B cell (primary cell): ENCODE measurements at regions not wholly inside any gene's neighbourhood (a gene's known extent, or its start where the extent isn't known, plus 50 kb on each side); places are given as distances from the start of the nearest gene placed in this dataset.

Experiments
- ATAC-seq: fragments of 200-7000 bp; cut with Tn5 transposase; one replicate; pipeline ENCODE4 v1.10.0; 2021; ENCODE audit warnings: low read depth, mild to moderate bottlenecking, moderate number of reproducible peaks, moderate library complexity
- CTCF ChIA-PET: fragments of 350-600 bp; sonication (Branson Sonifier 250); formaldehyde crosslinking; loops from one replicate; lab custom pipeline; 2021; ENCODE audit warnings: antibody characterized with exemption, inconsistent platforms; lab: Charles Lee
- POLR2A ChIA-PET: fragments of 350-600 bp; sonication (Branson Sonifier 250); formaldehyde crosslinking; loops from one replicate; lab custom pipeline; 2021; ENCODE audit warnings: antibody characterized with exemption; lab: Charles Lee
- DNase-seq: peaks from one replicate; pipeline ENCODE4 v3.0.0; 2013
- H2AFZ ChIP-seq: 2 replicates; pipeline ENCODE4 v1.6.1; 2012; ENCODE audit warnings: mild to moderate bottlenecking, low read depth, low read length; ENCODE audit not compliant: insufficient read depth, poor library complexity, severe bottlenecking
- H3K27ac ChIP-seq, 2 donors: 1 replicate in 1 of 2; 2 replicates in 1 of 2; pipeline ENCODE4 v1.5.1; 2012 to 2013; ENCODE audit warnings: low read length in 2 of 2, mild to moderate bottlenecking in 2 of 2, moderate library complexity in 1 of 2
- H3K27me3 ChIP-seq, 4 experiments: fragments of 200-600 bp in 1 of 4; sonication (generic) in 1 of 4; replicated peaks in 1 of 4; 1 replicate in 2 of 4; 2 replicates in 2 of 4; pipeline versions ENCODE4 v1.6.1 to v1.7.0; 2013 to 2016; ENCODE audit warnings: low read length in 3 of 4, mild to moderate bottlenecking in 2 of 4, mixed read lengths in 1 of 4, moderate library complexity in 1 of 4; ENCODE audit not compliant: insufficient read depth in 4 of 4, control insufficient read depth in 3 of 4; ENCODE audit errors: control extremely low read depth in 1 of 4
- H3K36me3 ChIP-seq, 2 experiments: replicated peaks in 1 of 2; 1 replicate in 1 of 2; 2 replicates in 1 of 2; pipeline versions ENCODE4 v1.6.1 to v1.7.1; 2013; ENCODE audit warnings: low read length in 1 of 2; ENCODE audit not compliant: insufficient read depth in 2 of 2, control insufficient read depth in 1 of 2; ENCODE audit errors: control extremely low read depth in 1 of 2, extremely low read depth in 1 of 2
- H3K4me1 ChIP-seq, 2 donors: fragments of 200-600 bp in 1 of 2; sonication (generic) in 1 of 2; 1 replicate in 1 of 2; 2 replicates in 1 of 2; pipeline versions ENCODE4 v1.5.1 to v1.6.1; 2013 to 2017; ENCODE audit warnings: low read length in 2 of 2; ENCODE audit not compliant: control insufficient read depth in 2 of 2, insufficient read depth in 2 of 2
- H3K4me2 ChIP-seq: replicated peaks from 2 replicates; pipeline ENCODE3; 2012; ENCODE audit warnings: mild to moderate bottlenecking, low read depth, low read length; ENCODE audit not compliant: poor library complexity, severe bottlenecking
- H3K4me3 ChIP-seq, 5 experiments: fragments of 200-600 bp in 1 of 5; sonication (generic) in 1 of 5; 1 replicate in 3 of 5; 2 replicates in 2 of 5; pipeline versions ENCODE4 v1.5.1 to v1.7.0; 2011 to 2016; ENCODE audit warnings: low read length in 4 of 5, mild to moderate bottlenecking in 4 of 5, low read depth in 2 of 5, control low read depth in 1 of 5, moderate library complexity in 1 of 5; ENCODE audit not compliant: insufficient read depth in 1 of 5; ENCODE audit errors: control extremely low read depth in 1 of 5, extremely low read depth in 1 of 5
- H3K79me2 ChIP-seq: fragments of 200-600 bp; sonication (generic); one replicate; pipeline ENCODE4 v1.6.0; 2016; ENCODE audit warnings: low read length; ENCODE audit not compliant: control insufficient read depth, insufficient read depth
- H3K9ac ChIP-seq: fragments of 200-600 bp; sonication (generic); 2 replicates; pipeline ENCODE4 v1.6.1; 2017; ENCODE audit warnings: mild to moderate bottlenecking, low read length, moderate library complexity
- H3K9me3 ChIP-seq, 3 donors: one replicate each; pipeline versions ENCODE4 v1.6.1 to v1.7.1; 2013; ENCODE audit warnings: low read length in 2 of 3; ENCODE audit not compliant: control insufficient read depth in 2 of 3, insufficient read depth in 1 of 3; ENCODE audit errors: control extremely low read depth in 1 of 3
- H4K20me1 ChIP-seq: 2 replicates; pipeline ENCODE4 v1.6.0; 2012; ENCODE audit warnings: mild to moderate bottlenecking, low read length; ENCODE audit not compliant: insufficient read depth, control insufficient read depth, poor library complexity, severe bottlenecking
- H3K27ac Mint-ChIP-seq: one replicate; pipeline ENCODE4 v1.8.0; 2021; ENCODE audit warnings: mixed read lengths
- H3K27me3 Mint-ChIP-seq: one replicate; pipeline ENCODE4 v1.8.0; 2021; ENCODE audit warnings: mixed read lengths
- H3K4me1 Mint-ChIP-seq: one replicate; pipeline ENCODE4 v1.8.0; 2021; ENCODE audit warnings: mixed read lengths
- H3K4me3 Mint-ChIP-seq: one replicate; pipeline ENCODE4 v1.8.0; 2021; ENCODE audit warnings: mixed read lengths
- H3K9me3 Mint-ChIP-seq: one replicate; pipeline ENCODE4 v1.8.0; 2022; ENCODE audit warnings: mixed read lengths; ENCODE audit not compliant: insufficient read depth
- EZH2 ChIP-seq: IDR thresholded peaks from 2 replicates; pipeline ENCODE4 v1.6.1; 2012; ENCODE audit warnings: borderline replicate concordance, low read depth, mild to moderate bottlenecking, moderate library complexity, low read length; ENCODE audit not compliant: insufficient read depth, poor library complexity, severe bottlenecking
- whole genome bisulfite sequencing: methylation state at CpG from one replicate; pipeline ENCODE4 v1.1.5; 2013; ENCODE audit warnings: missing lambda C conversion rate; ENCODE audit not compliant: insufficient coverage; 5-methylcytosine and 5-hydroxymethylcytosine counted together
- intact Hi-C: fragments of 100-400 bp; cut with micrococcal nuclease; formaldehyde crosslinking; loops from one replicate; pipeline ENCODE4 v1.10.0; 2022
- TF ChIP-seq, protein P1 (sequence below): fragments of 200-600 bp; IDR thresholded peaks from one replicate; pipeline ENCODE4 v1.8.0; 2022; ENCODE audit warnings: antibody characterized with exemption, mild to moderate bottlenecking

DNA sequence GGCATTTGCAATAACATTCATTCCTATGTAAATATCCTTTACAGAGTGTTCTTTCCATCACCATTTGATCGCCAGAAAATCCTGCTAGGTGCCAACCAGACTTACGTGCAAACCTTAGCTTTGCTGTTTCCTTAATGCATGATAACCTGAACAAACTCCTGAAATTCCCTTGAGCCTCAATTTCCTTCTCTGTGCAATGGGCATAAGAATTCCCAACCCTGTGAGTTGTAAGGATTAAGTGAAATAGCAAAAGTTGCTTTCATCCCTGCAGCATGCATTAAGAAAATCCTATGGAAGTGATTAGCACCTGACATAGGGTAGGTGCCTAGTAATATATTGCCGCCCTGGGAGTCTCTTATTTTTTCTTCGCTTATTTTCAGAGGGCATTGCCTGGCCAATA lies 272.7 kb downstream of the MAF start:
- no peaks in the 10 kb centered on the region for H3K9me3 ChIP-seq
- peaks cover 44% of the 10 kb centered on the region for H3K27me3 Mint-ChIP-seq
- peaks cover 6% of the 10 kb centered on the region for H3K4me1 Mint-ChIP-seq
- TF ChIP-seq, protein P1, sequence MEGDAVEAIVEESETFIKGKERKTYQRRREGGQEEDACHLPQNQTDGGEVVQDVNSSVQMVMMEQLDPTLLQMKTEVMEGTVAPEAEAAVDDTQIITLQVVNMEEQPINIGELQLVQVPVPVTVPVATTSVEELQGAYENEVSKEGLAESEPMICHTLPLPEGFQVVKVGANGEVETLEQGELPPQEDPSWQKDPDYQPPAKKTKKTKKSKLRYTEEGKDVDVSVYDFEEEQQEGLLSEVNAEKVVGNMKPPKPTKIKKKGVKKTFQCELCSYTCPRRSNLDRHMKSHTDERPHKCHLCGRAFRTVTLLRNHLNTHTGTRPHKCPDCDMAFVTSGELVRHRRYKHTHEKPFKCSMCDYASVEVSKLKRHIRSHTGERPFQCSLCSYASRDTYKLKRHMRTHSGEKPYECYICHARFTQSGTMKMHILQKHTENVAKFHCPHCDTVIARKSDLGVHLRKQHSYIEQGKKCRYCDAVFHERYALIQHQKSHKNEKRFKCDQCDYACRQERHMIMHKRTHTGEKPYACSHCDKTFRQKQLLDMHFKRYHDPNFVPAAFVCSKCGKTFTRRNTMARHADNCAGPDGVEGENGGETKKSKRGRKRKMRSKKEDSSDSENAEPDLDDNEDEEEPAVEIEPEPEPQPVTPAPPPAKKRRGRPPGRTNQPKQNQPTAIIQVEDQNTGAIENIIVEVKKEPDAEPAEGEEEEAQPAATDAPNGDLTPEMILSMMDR: no peak
- TF ChIP-seq EZH2: no peak
- WGBS: 93% methylated on average over 2 of the region's 4 CpGs
- CTCF ChIA-PET: no interaction called here
- H3K4me3 Mint-ChIP-seq: no peak overlapping the region
- POLR2A ChIA-PET: no interaction called here
- H3K9ac ChIP-seq: no peak overlapping the region
- H3K36me3 ChIP-seq: no peaks in the 10 kb centered on the region
- H2AFZ ChIP-seq: no peak overlapping the region
- H3K27ac ChIP-seq: no peak overlapping the region
- DNase-seq: no peak
- H3K27ac Mint-ChIP-seq: no peak overlapping the region
- peaks cover 5 to 6% of the 10 kb centered on the region in 2 donors for H3K4me1 ChIP-seq
- H3K4me3 ChIP-seq: no peak overlapping the region
- no peak for ATAC-seq
- H3K9me3 Mint-ChIP-seq: no peaks in the 10 kb centered on the region
- no peaks in the 10 kb centered on the region for H4K20me1 ChIP-seq
- H3K79me2 ChIP-seq: no peaks in the 10 kb centered on the region
- peaks cover 0 to 16% (median 6%) of the 10 kb centered on the region in 4 experiments for H3K27me3 ChIP-seq
- H3K4me2 ChIP-seq: no peak overlapping the region
- intact Hi-C loops: no loop called here

DNA sequence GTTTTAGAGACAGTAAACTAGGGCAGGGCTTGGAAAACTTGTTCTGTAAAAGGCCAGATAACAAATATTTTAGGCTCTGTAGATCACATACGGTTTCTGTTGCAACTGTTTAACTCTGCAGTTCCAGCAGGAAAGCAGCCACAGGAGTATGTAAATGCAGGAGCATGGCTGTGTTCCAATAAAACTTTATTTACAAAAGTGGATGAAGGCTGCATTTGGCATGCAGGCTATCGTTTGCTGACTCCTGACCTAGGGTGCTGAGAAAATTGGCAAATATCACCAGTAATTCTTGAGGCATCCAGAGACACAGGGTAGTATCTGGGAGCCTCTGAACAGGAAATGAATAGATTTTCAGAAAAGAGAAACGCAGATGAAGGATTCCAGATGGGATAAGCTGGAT lies 274.0 kb downstream of the MAF start:
- Mint-ChIP-seq H3K4me1 (peaks cover 6% of the 10 kb centered on the region), H3K27ac (no peak overlapping the region), H3K27me3 (peaks cover 45% of the 10 kb centered on the region), H3K9me3 (no peaks in the 10 kb centered on the region), H3K4me3 (no peak overlapping the region)
- no peak overlapping the region for H3K9ac ChIP-seq
- ATAC-seq: no peak
- ChIA-PET CTCF (no interaction called here), POLR2A (no interaction called here)
- TF ChIP-seq EZH2: no peak
- TF ChIP-seq, protein P1: no peak
- no peak overlapping the region for H3K4me3 ChIP-seq
- intact Hi-C loops: no loop called here
- no peaks in the 10 kb centered on the region for H3K36me3 ChIP-seq
- DNase-seq: no peak
- H3K9me3 ChIP-seq: no peaks in the 10 kb centered on the region
- H3K4me2 ChIP-seq: no peak overlapping the region
- WGBS: 91% methylated on average over 3 of the region's 3 CpGs
- no peak overlapping the region for H2AFZ ChIP-seq
- no peaks in the 10 kb centered on the region for H4K20me1 ChIP-seq
- peaks cover 5 to 6% of the 10 kb centered on the region in 2 donors for H3K4me1 ChIP-seq
- peaks cover 0 to 16% (median 6%) of the 10 kb centered on the region in 4 experiments for H3K27me3 ChIP-seq
- no peak overlapping the region for H3K27ac ChIP-seq
- H3K79me2 ChIP-seq: no peaks in the 10 kb centered on the region
